ENCODE measurements at regions not wholly inside any gene's neighbourhood (a gene's known extent, or its start where the extent isn't known, plus 50 kb on each side); places are given as distances from the start of the nearest gene placed in this dataset.

- no peak overlapping the region for H3K56ac ChIP-seq (ENCODE audit: extremely low read depth, insufficient read depth, low read length)
- H3K36me3 ChIP-seq (ENCODE audit: control insufficient read depth, insufficient read depth, low read length), result no peaks in the 10 kb centered on the region
- BruUV-seq (replicated peaks), result no TSS peak
- H4K5ac ChIP-seq (ENCODE audit: low read depth, low read length), result no peak overlapping the region
- no CpG with 5 or more reads among the region's 21 CpGs for WGBS, 2 experiments (ENCODE audit: extremely low coverage in 2 of 2, insufficient read length in 1 of 2)
- no peak overlapping the region for H2BK20ac ChIP-seq (ENCODE audit: low read depth, low read length)
- H3K27ac ChIP-seq (ENCODE audit: insufficient read depth, low read length), result no peak overlapping the region
- H3K79me1 ChIP-seq (ENCODE audit: low read depth in 1 of 2, low read length in 2 of 2), result no peaks in the 10 kb centered on the region
- no peak overlapping the region for H2AFZ ChIP-seq (replicated peaks; ENCODE audit: low read length, poor library complexity)
- no peak overlapping the region for H3K4ac ChIP-seq (ENCODE audit: low read depth, low read length)
- no peaks in the 10 kb centered on the region for H3K27me3 ChIP-seq (ENCODE audit: control insufficient read depth, insufficient read depth, low read length)
- H3K23ac ChIP-seq (ENCODE audit: low read depth, low read length), result no peak overlapping the region
- peaks cover 14% of the 10 kb centered on the region for H3K9me3 ChIP-seq (ENCODE audit: control insufficient read depth, insufficient read depth, low read length)
- no peak overlapping the region for H2AK5ac ChIP-seq (ENCODE audit: low read depth, low read length)
- ChIA-PET POLR2A (ENCODE audit: unreplicated experiment) (no interaction called here), CTCF (no interaction called here)
- H4K91ac ChIP-seq (ENCODE audit: insufficient read depth, low read depth, low read length), result no peak overlapping the region
- H3K4me1 ChIP-seq (ENCODE audit: control insufficient read depth, insufficient read depth, low read length), result no peaks in the 10 kb centered on the region
- H2BK5ac ChIP-seq (ENCODE audit: low read depth, low read length, poor library complexity, severe bottlenecking), result no peak overlapping the region
- no peak overlapping the region for H3K4me2 ChIP-seq (ENCODE audit: low read depth, low read length)
- H2BK15ac ChIP-seq (ENCODE audit: low read depth, low read length), result no peak overlapping the region
- in situ Hi-C loops (cut with MboI; ENCODE audit: low sequenced_read_pairs), result no loop called here
- H2BK120ac ChIP-seq (ENCODE audit: low read depth, low read length), result no peak overlapping the region
- no peak overlapping the region for H2AK9ac ChIP-seq (replicated peaks; ENCODE audit: low read depth, low read length, poor library complexity)
- ATAC-seq (ENCODE audit: low read depth) (no peak), DNase-seq (no peak)
- intact Hi-C loops (cut with micrococcal nuclease), result no loop called here
- no peaks in the 10 kb centered on the region for H4K20me1 ChIP-seq (ENCODE audit: insufficient read depth, low read length)
- dilution Hi-C loops (cut with HindIII; ENCODE audit: low sequenced_read_pairs, unreplicated experiment), result no loop called here
- no peak overlapping the region for H3K14ac ChIP-seq (replicated peaks; ENCODE audit: low read depth, low read length)
- H3K18ac ChIP-seq (ENCODE audit: low read depth, low read length), result no peak overlapping the region
- no peak for TF ChIP-seq POLR2A (IDR thresholded peaks at IDR 0.05; ENCODE audit: low read depth, low read length)
- H3K9me1 ChIP-seq (ENCODE audit: insufficient read depth, low read length), result no peaks in the 10 kb centered on the region
- H3K4me3 ChIP-seq (ENCODE audit: insufficient read depth, low read depth, low read length), result no peak overlapping the region
- H3K9ac ChIP-seq (ENCODE audit: low read depth, low read length), result no peak overlapping the region
- no peak overlapping the region for H4K8ac ChIP-seq (ENCODE audit: low read depth in 2 of 2, low read length in 2 of 2)
These were observed 245.6 kb upstream of the RBFOX1 start for GRCh38 chr16:7086822-7087616.
